ENCODE measurements at regions not wholly inside any gene's neighbourhood (a gene's known extent, or its start where the extent isn't known, plus 50 kb on each side); places are given as distances from the start of the nearest gene placed in this dataset.

GRCh38 chr17:51536627-51537026 is 276.3 kb downstream of the UTP18 start:
- no peak for TF ChIP-seq CTCF (IDR thresholded peaks at IDR 0.05; ENCODE audit: unreplicated experiment)
- H3K27ac Mint-ChIP-seq, result no peak overlapping the region
- H3K4me3 Mint-ChIP-seq (ENCODE audit: low read depth), result no peak overlapping the region
- DNase-seq (ENCODE audit: low spot score, unreplicated experiment), result no peak
- H3K9me3 Mint-ChIP-seq (ENCODE audit: low read depth), result no peaks in the 10 kb centered on the region
- no peaks in the 10 kb centered on the region for H3K36me3 Mint-ChIP-seq (ENCODE audit: insufficient read depth)
- H3K4me1 Mint-ChIP-seq (ENCODE audit: low read depth), result no peaks in the 10 kb centered on the region
- H3K27me3 Mint-ChIP-seq, result peaks cover 3% of the 10 kb centered on the region

GRCh38 chr17:51537996-51538550 is 277.7 kb downstream of the UTP18 start:
- no peak for DNase-seq (ENCODE audit: low spot score, unreplicated experiment)
- TF ChIP-seq CTCF (IDR thresholded peaks at IDR 0.05; ENCODE audit: unreplicated experiment), result no peak
- no peak overlapping the region for H3K4me3 Mint-ChIP-seq (ENCODE audit: low read depth)
- peaks cover 3% of the 10 kb centered on the region for H3K27me3 Mint-ChIP-seq
- H3K36me3 Mint-ChIP-seq (ENCODE audit: insufficient read depth), result no peaks in the 10 kb centered on the region
- no peak overlapping the region for H3K27ac Mint-ChIP-seq
- no peaks in the 10 kb centered on the region for H3K9me3 Mint-ChIP-seq (ENCODE audit: low read depth)
- no peaks in the 10 kb centered on the region for H3K4me1 Mint-ChIP-seq (ENCODE audit: low read depth)

GRCh38 chr17:51540151-51540550 is 279.8 kb downstream of the UTP18 start:
- peaks cover 3% of the 10 kb centered on the region for H3K27me3 Mint-ChIP-seq
- no peaks in the 10 kb centered on the region for H3K9me3 Mint-ChIP-seq (ENCODE audit: low read depth)
- no peak for DNase-seq (ENCODE audit: low spot score, unreplicated experiment)
- no peaks in the 10 kb centered on the region for H3K36me3 Mint-ChIP-seq (ENCODE audit: insufficient read depth)
- H3K27ac Mint-ChIP-seq, result no peak overlapping the region
- no peaks in the 10 kb centered on the region for H3K4me1 Mint-ChIP-seq (ENCODE audit: low read depth)
- H3K4me3 Mint-ChIP-seq (ENCODE audit: low read depth), result no peak overlapping the region
- no peak for TF ChIP-seq CTCF (IDR thresholded peaks at IDR 0.05; ENCODE audit: unreplicated experiment)

GRCh38 chr17:51541215-51541614 is 280.9 kb downstream of the UTP18 start:
- H3K27ac Mint-ChIP-seq, result no peak overlapping the region
- no peaks in the 10 kb centered on the region for H3K4me1 Mint-ChIP-seq (ENCODE audit: low read depth)
- no peak for DNase-seq (ENCODE audit: low spot score, unreplicated experiment)
- H3K4me3 Mint-ChIP-seq (ENCODE audit: low read depth), result no peak overlapping the region
- no peaks in the 10 kb centered on the region for H3K9me3 Mint-ChIP-seq (ENCODE audit: low read depth)
- no peaks in the 10 kb centered on the region for H3K36me3 Mint-ChIP-seq (ENCODE audit: insufficient read depth)
- no peak for TF ChIP-seq CTCF (IDR thresholded peaks at IDR 0.05; ENCODE audit: unreplicated experiment)
- peaks cover 3% of the 10 kb centered on the region for H3K27me3 Mint-ChIP-seq

- no peak for DNase-seq (ENCODE audit: low spot score, unreplicated experiment)
- Mint-ChIP-seq H3K4me3 (ENCODE audit: low read depth) (no peak overlapping the region), H3K27me3 (no peaks in the 10 kb centered on the region), H3K27ac (no peak overlapping the region), H3K9me3 (ENCODE audit: low read depth) (no peaks in the 10 kb centered on the region), H3K4me1 (ENCODE audit: low read depth) (no peaks in the 10 kb centered on the region), H3K36me3 (ENCODE audit: insufficient read depth) (no peaks in the 10 kb centered on the region)
- no peak for TF ChIP-seq CTCF (IDR thresholded peaks at IDR 0.05; ENCODE audit: unreplicated experiment)
Observed at GRCh38 chr17:51546114-51546513, 285.8 kb downstream of the UTP18 start.
